ENCODE measurements at regions not wholly inside any gene's neighbourhood (a gene's known extent, or its start where the extent isn't known, plus 50 kb on each side); places are given as distances from the start of the nearest gene placed in this dataset.

DNA sequence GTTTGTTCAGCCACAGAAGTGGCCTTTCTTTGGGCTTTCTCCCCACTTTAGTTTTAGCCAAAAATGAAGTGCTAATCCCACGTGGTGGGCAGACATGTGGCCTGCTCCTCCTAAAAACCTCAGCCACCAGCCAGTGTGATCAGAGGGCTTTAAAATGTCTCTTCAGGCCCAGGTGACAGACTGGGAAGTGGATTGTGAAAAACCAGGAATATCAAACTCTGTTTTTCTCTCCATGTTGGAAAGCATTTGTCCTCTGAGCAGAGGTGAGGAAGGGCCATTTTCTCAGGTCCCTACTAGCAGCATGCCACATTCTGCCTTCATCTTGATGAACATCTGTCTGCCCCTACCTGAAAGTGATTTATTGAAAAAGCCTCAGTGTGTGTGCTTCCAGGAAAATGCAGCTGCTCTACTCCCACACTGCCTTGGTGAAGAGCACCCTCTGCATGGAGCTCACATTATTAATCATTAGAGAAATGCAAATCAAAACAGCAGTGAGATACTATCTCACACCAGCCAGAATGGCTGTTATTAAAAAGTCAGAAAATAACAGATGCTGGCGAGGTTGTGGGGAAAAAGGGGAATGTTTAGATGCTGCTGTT is 181.2 kb upstream of the DMAC1 start:
- H2AFZ ChIP-seq (ENCODE audit: low read depth, low read length, severe bottlenecking), result no peak overlapping the region
- H3F3A ChIP-seq (ENCODE audit: insufficient read depth), result peaks cover 4% of the 10 kb centered on the region; the same call in 1 of the 2 replicates
- H3K9me3 ChIP-seq (ENCODE audit: insufficient read depth, low read length), result no peaks in the 10 kb centered on the region
- H3K27me3 ChIP-seq (ENCODE audit: low read length), result no peaks in the 10 kb centered on the region
- TF ChIP-seq, protein P1, sequence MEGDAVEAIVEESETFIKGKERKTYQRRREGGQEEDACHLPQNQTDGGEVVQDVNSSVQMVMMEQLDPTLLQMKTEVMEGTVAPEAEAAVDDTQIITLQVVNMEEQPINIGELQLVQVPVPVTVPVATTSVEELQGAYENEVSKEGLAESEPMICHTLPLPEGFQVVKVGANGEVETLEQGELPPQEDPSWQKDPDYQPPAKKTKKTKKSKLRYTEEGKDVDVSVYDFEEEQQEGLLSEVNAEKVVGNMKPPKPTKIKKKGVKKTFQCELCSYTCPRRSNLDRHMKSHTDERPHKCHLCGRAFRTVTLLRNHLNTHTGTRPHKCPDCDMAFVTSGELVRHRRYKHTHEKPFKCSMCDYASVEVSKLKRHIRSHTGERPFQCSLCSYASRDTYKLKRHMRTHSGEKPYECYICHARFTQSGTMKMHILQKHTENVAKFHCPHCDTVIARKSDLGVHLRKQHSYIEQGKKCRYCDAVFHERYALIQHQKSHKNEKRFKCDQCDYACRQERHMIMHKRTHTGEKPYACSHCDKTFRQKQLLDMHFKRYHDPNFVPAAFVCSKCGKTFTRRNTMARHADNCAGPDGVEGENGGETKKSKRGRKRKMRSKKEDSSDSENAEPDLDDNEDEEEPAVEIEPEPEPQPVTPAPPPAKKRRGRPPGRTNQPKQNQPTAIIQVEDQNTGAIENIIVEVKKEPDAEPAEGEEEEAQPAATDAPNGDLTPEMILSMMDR (IDR thresholded peaks at IDR 0.05; ENCODE audit: insufficient read depth, low read length, poor library complexity, severe bottlenecking), result no peak
- TF ChIP-seq EZH2phosphoT487 (conservative IDR thresholded peaks at IDR 0.05; ENCODE audit: low read length), result no peak
- no peaks in the 10 kb centered on the region for H3K79me2 ChIP-seq (ENCODE audit: insufficient read depth, low read length)
- H4K20me1 ChIP-seq (ENCODE audit: low read depth, low read length), result no peaks in the 10 kb centered on the region
- no peak overlapping the region for H3K4me3 ChIP-seq (ENCODE audit: insufficient read depth, low read length, poor library complexity, severe bottlenecking)
- no peak overlapping the region for H3K9ac ChIP-seq (ENCODE audit: low read length)
- H3K9me2 ChIP-seq (replicated peaks; ENCODE audit: insufficient read depth, low read length), result no peaks in the 10 kb centered on the region
- no peaks in the 10 kb centered on the region for H3K36me3 ChIP-seq (ENCODE audit: low read length)
- H3K27ac ChIP-seq (ENCODE audit: low read depth, low read length), result no peak overlapping the region
- no peak overlapping the region for H3K4me2 ChIP-seq (ENCODE audit: low read depth, low read length, poor library complexity, severe bottlenecking)

GRCh38 chr9:7980041-7980440 is 180.5 kb upstream of the DMAC1 start:
- H3K4me2 ChIP-seq (ENCODE audit: low read depth, low read length, poor library complexity, severe bottlenecking), result no peak overlapping the region

GRCh38 chr9:7979611-7980010 is 180.0 kb upstream of the DMAC1 start:
- Histone ChIP-seq H4K20me1 (ENCODE audit: low read depth, low read length) (no peaks in the 10 kb centered on the region), H3K4me2 (ENCODE audit: low read depth, low read length, poor library complexity, severe bottlenecking) (no peak overlapping the region), H3K4me3 (ENCODE audit: insufficient read depth, low read length, poor library complexity, severe bottlenecking) (no peak overlapping the region), H3K27ac (ENCODE audit: low read depth, low read length) (no peak overlapping the region), H3K36me3 (ENCODE audit: low read length) (no peaks in the 10 kb centered on the region), H3F3A (ENCODE audit: insufficient read depth) (peaks cover 4% of the 10 kb centered on the region; the same call in 1 of the 2 replicates), H3K9ac (ENCODE audit: low read length) (no peak overlapping the region), H3K9me3 (ENCODE audit: insufficient read depth, low read length) (no peaks in the 10 kb centered on the region), H3K79me2 (ENCODE audit: insufficient read depth, low read length) (no peaks in the 10 kb centered on the region), H3K9me2 (replicated peaks; ENCODE audit: insufficient read depth, low read length) (no peaks in the 10 kb centered on the region), H2AFZ (ENCODE audit: low read depth, low read length, severe bottlenecking) (no peak overlapping the region), H3K27me3 (ENCODE audit: low read length) (no peaks in the 10 kb centered on the region)
- TF ChIP-seq, protein P1 (IDR thresholded peaks at IDR 0.05; ENCODE audit: insufficient read depth, low read length, poor library complexity, severe bottlenecking), result no peak
- no peak for TF ChIP-seq EZH2phosphoT487 (conservative IDR thresholded peaks at IDR 0.05; ENCODE audit: low read length)

More at GRCh38 chr9:7980041-7980440, 180.5 kb upstream of the DMAC1 start:
- Histone ChIP-seq H3K9me3 (ENCODE audit: insufficient read depth, low read length) (no peaks in the 10 kb centered on the region), H3K79me2 (ENCODE audit: insufficient read depth, low read length) (no peaks in the 10 kb centered on the region), H3K9me2 (replicated peaks; ENCODE audit: insufficient read depth, low read length) (no peaks in the 10 kb centered on the region), H3K27ac (ENCODE audit: low read depth, low read length) (no peak overlapping the region), H4K20me1 (ENCODE audit: low read depth, low read length) (no peaks in the 10 kb centered on the region), H2AFZ (ENCODE audit: low read depth, low read length, severe bottlenecking) (no peak overlapping the region), H3K36me3 (ENCODE audit: low read length) (no peaks in the 10 kb centered on the region), H3K9ac (ENCODE audit: low read length) (no peak overlapping the region), H3K27me3 (ENCODE audit: low read length) (no peaks in the 10 kb centered on the region), H3K4me3 (ENCODE audit: insufficient read depth, low read length, poor library complexity, severe bottlenecking) (no peak overlapping the region), H3F3A (ENCODE audit: insufficient read depth) (peaks cover 4% of the 10 kb centered on the region; the same call in 1 of the 2 replicates)
- no peak for TF ChIP-seq EZH2phosphoT487 (conservative IDR thresholded peaks at IDR 0.05; ENCODE audit: low read length)
- TF ChIP-seq, protein P1 (IDR thresholded peaks at IDR 0.05; ENCODE audit: insufficient read depth, low read length, poor library complexity, severe bottlenecking), result no peak
